Left cardiac atrium (tissue), 4 donors: ENCODE measurements at regions not wholly inside any gene's neighbourhood (a gene's known extent, or its start where the extent isn't known, plus 50 kb on each side); places are given as distances from the start of the nearest gene placed in this dataset.
A peak's percentile ranks its signal among the peaks of the same experiment; 100 is the strongest.

ENCODE experiments used
- ATAC-seq, 2 donors: fragments of 200-7000 bp; cut with Tn5 transposase; one replicate each; pipeline ENCODE4 v1.9.1; 2020; ENCODE audit warnings: mild to moderate bottlenecking in 2 of 2, moderate library complexity in 2 of 2
- DNase-seq: peaks from one replicate; pipeline ENCODE4 v3.0.0-alpha.2; 2020
- intact Hi-C, 2 donors: fragments of 100-400 bp; cut with DNase I; formaldehyde crosslinking; loops; one replicate each; pipeline versions ENCODE4 v1.14.1 to v1.15.1; 2022 to 2023
- donor health status: DM: no; HTN: yes; CAD: no.
- donor health status: DM: no; HTN: yes; CAD: no; lungs with severe emphysema.
- donor health status: DM: yes; HTN: yes; CAD: no.
- donor health status: Dilated cardiomyopathy.

- ATAC-seq (no peak), DNase-seq (no peak)
- intact Hi-C loops, result no loop called here
Observed at GRCh38 chr5:97751540-97751939, 568.5 kb upstream of the RIOK2 start.

GRCh38 chr5:97752871-97753270 lies 569.8 kb upstream of the RIOK2 start:
- ATAC-seq (no peak), DNase-seq (no peak)
- intact Hi-C loops, result no loop called here

- intact Hi-C loops, result no loop called here
- no peak for DNase-seq
- no peak for ATAC-seq
Observed at GRCh38 chr5:97762483-97762882, 579.4 kb upstream of the RIOK2 start.

GRCh38 chr5:97764700-97765099 lies 581.7 kb upstream of the RIOK2 start:
- DNase-seq, result no peak
- intact Hi-C loops, result no loop called here
- ATAC-seq, result no peak

- no peak for DNase-seq
- no peak for ATAC-seq
- intact Hi-C loops, result no loop called here
Observed at GRCh38 chr5:97778451-97778850, 595.4 kb upstream of the RIOK2 start.

- DNase-seq, result no peak
- no peak for ATAC-seq
- intact Hi-C loops, result no loop called here
Observed at GRCh38 chr5:97788369-97788768, 605.3 kb upstream of the RIOK2 start.

- DNase-seq (no peak), ATAC-seq (no peak)
- intact Hi-C loops, result loop anchor here in 1 of 2 donors (10.0 kb wide), 1 partner anchor 67 kb away; no protein-coding TSS in a partner anchor
Observed at GRCh38 chr5:97797994-97798451, 615.0 kb upstream of the RIOK2 start.

GRCh38 chr5:97801461-97801860 lies 618.4 kb upstream of the RIOK2 start:
- no peak for ATAC-seq
- intact Hi-C loops, result no loop called here
- no peak for DNase-seq

- no peak for ATAC-seq
- intact Hi-C loops, result no loop called here
Observed at GRCh38 chr5:97820138-97820537, 637.1 kb upstream of the RIOK2 start.

GRCh38 chr5:97832645-97833296 lies 649.7 kb upstream of the RIOK2 start:
- intact Hi-C loops, result no loop called here
- no peak for ATAC-seq
- no peak for DNase-seq

More at GRCh38 chr5:97820138-97820537, 637.1 kb upstream of the RIOK2 start:
- DNase-seq, result no peak

GRCh38 chr5:97834561-97834960 lies 651.5 kb upstream of the RIOK2 start:
- ATAC-seq (no peak), DNase-seq (no peak)

GRCh38 chr5:97835112-97835511 lies 652.1 kb upstream of the RIOK2 start:
- DNase-seq (no peak), ATAC-seq (no peak)
- intact Hi-C loops, result no loop called here

More at GRCh38 chr5:97834561-97834960, 651.5 kb upstream of the RIOK2 start:
- intact Hi-C loops, result no loop called here

GRCh38 chr5:97836816-97837215 lies 653.8 kb upstream of the RIOK2 start:
- intact Hi-C loops, result no loop called here
- DNase-seq (no peak), ATAC-seq (no peak)

GRCh38 chr5:97838214-97838613 lies 655.2 kb upstream of the RIOK2 start:
- intact Hi-C loops, result no loop called here
- peak; percentile 78 to 88 for ATAC-seq
- no peak for DNase-seq

GRCh38 chr5:97839341-97840086 lies 656.5 kb upstream of the RIOK2 start:
- ATAC-seq (no peak), DNase-seq (no peak)
- intact Hi-C loops, result no loop called here

GRCh38 chr5:97840643-97841042 lies 657.6 kb upstream of the RIOK2 start:
- ATAC-seq (no peak), DNase-seq (no peak)
- intact Hi-C loops, result no loop called here

GRCh38 chr5:97842687-97843086 lies 659.6 kb upstream of the RIOK2 start:
- intact Hi-C loops, result no loop called here
- no peak for ATAC-seq
- no peak for DNase-seq

- ATAC-seq, result no peak
- DNase-seq, result no peak
- intact Hi-C loops, result no loop called here
Observed at GRCh38 chr5:97844797-97845196, 661.8 kb upstream of the RIOK2 start.

GRCh38 chr5:97846643-97847042 lies 663.6 kb upstream of the RIOK2 start:
- ATAC-seq, result no peak

GRCh38 chr5:97847920-97848631 lies 665.0 kb upstream of the RIOK2 start:
- ATAC-seq (no peak), DNase-seq (no peak)
- intact Hi-C loops, result no loop called here

More at GRCh38 chr5:97846643-97847042, 663.6 kb upstream of the RIOK2 start:
- DNase-seq, result no peak
- intact Hi-C loops, result no loop called here
